ENCODE measurements at regions not wholly inside any gene's neighbourhood (a gene's known extent, or its start where the extent isn't known, plus 50 kb on each side); places are given as distances from the start of the nearest gene placed in this dataset.
"Not testable (repeated sequence)": the region's sequence is repeated elsewhere in the genome, so short reads cannot be mapped to it uniquely, and the experiment has no call there.

DNA sequence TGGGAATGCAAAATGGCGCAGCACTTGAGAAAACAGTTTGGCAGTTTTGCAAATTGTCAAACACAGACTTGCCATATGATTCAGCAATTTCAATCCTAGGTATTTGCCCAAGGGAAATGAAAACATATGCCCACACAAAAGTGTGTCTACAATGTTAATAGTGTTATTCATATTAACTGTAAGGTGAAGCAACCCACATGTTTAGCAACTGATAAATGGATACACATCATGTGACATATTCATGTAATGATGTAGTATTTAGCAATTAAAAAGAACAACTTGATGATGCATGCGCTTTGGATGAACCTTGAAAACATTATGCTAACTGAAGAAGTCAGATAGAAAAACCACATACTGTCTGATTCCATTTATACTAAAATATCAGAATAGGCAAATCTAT, 539.0 kb upstream of the PPP2R3A start:
- TF ChIP-seq, protein P1, sequence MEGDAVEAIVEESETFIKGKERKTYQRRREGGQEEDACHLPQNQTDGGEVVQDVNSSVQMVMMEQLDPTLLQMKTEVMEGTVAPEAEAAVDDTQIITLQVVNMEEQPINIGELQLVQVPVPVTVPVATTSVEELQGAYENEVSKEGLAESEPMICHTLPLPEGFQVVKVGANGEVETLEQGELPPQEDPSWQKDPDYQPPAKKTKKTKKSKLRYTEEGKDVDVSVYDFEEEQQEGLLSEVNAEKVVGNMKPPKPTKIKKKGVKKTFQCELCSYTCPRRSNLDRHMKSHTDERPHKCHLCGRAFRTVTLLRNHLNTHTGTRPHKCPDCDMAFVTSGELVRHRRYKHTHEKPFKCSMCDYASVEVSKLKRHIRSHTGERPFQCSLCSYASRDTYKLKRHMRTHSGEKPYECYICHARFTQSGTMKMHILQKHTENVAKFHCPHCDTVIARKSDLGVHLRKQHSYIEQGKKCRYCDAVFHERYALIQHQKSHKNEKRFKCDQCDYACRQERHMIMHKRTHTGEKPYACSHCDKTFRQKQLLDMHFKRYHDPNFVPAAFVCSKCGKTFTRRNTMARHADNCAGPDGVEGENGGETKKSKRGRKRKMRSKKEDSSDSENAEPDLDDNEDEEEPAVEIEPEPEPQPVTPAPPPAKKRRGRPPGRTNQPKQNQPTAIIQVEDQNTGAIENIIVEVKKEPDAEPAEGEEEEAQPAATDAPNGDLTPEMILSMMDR (conservative IDR thresholded peaks at IDR 0.05; ENCODE audit: low read depth, low read length): no peak
- DNase-seq (ENCODE audit: low read depth): no peak

DNA sequence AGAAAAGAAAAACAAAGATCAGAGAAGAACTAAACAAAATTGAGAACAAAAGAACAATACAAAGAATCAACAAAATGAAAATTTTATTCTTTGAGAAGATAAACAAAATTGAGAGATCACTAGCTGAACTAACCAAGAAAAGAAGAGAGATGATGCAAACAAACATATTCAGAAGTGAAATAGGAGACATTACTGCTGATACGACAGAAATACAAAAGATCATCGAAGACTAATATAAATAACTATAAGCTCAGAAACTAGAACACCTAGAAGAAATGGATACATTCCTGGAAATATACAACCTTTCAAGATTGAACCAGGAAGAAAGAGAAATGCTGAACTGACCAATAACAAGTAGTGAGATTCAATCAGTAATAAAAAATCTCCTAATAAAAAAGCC, 533.1 kb upstream of the PPP2R3A start:
- TF ChIP-seq, protein P1 (conservative IDR thresholded peaks at IDR 0.05; ENCODE audit: low read depth, low read length): no peak
- DNase-seq (ENCODE audit: low read depth): no peak
- H3K4me3 ChIP-seq (ENCODE audit: low read length): no peak overlapping the region

More for the DNA sequence above, 539.0 kb upstream of the PPP2R3A start:
- no peak overlapping the region for H3K4me3 ChIP-seq (ENCODE audit: low read length)

DNA sequence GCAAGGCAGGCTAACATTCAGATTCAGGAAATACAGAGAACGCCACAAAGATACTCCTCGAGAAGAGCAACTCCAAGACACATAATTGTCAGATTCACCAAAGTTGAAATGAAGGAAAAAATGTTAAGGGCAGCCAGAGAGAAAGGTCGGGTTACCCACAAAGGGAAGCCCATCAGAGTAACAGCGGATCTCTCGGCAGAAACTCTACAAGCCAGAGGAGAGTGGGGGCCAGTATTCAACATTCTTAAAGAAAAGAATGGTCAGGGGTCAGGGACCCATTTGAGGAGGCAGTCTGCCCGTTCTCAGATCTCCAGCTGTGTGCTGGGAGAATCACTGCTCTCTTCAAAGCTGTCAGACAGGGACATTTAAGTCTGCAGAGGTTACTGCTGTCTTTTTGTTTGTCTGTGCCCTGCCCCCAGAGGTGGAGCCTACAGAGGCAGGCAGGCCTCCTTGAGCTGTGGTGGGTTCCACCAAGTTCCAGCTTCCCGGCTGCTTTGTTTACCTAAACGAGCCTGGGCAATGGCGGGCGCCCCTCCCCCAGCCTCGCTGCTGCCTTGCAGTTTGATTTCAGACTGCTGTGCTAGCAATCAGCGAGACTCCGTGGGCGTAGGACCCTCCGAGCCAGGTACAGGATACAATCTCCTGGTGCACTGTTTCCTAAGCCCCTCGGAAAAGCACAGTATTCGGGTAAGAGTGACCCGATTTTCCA, 526.5 kb upstream of the PPP2R3A start:
- not testable (repeated sequence) for DNase-seq (ENCODE audit: low read depth); H3K4me3 ChIP-seq (ENCODE audit: low read length)

DNA sequence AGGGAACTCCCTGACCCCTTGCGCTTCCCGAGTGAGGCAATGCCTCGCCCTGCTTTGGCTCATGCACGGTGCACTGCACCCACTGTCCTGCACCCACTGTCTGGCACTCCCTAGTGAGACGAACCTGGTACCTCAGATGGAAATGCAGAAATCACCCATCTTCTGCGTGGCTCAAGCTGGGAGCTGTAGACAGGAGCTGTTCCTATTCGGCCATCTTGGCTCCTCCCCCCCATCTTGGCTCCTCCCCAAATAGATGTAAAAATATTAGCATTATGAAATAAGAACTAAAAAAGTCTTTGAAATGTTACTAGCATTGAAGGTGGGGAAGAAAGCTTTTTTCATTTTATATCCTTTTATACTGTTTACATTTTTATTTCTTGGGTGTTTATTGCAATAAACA, 525.9 kb upstream of the PPP2R3A start:
- H3K4me3 ChIP-seq (ENCODE audit: low read length); DNase-seq (ENCODE audit: low read depth): not testable (repeated sequence)

DNA sequence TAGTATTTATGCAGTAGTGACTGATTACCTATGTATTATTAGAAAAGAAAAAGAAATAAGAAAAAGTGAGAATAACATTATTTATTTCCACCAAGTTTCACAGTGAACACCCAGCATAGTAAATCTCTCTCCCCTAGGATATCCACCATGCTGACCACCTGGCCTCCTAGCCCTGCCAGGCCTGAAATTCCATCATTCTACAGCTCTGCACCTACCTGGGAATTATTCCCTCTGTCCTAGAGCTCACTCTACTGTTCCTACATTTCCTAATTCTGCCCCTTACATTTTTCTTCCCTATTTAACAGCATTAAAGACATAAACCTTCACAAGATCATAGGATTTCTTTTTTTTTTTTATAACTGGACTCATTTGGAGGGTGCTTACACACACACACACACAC, 525.3 kb upstream of the PPP2R3A start:
- TF ChIP-seq, protein P1 (conservative IDR thresholded peaks at IDR 0.05; ENCODE audit: low read depth, low read length): no peak
- H3K4me3 ChIP-seq (ENCODE audit: low read length): no peak overlapping the region
- no peak for DNase-seq (ENCODE audit: low read depth)

DNA sequence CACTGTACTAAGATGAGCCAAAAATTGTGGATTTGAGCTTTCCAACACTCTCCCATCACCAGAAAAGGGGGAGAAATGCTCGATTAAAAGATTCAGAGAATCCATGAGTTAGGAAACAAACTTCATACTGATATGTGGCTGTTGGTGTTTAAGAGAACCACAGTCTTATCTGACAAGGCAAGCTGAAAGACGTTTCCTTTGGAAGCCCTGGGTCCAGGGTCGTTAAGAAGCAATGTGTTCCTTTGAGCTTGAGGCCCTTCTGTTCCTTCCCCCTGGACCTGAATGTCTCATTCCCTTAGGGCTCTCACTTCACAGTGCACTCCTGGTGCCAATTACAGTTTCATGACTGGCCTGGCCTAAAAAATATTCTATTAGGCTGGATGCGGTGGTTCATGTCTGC, 524.8 kb upstream of the PPP2R3A start:
- no peak overlapping the region for H3K4me3 ChIP-seq (ENCODE audit: low read length)
- DNase-seq (ENCODE audit: low read depth): no peak
- TF ChIP-seq, protein P1 (conservative IDR thresholded peaks at IDR 0.05; ENCODE audit: low read depth, low read length): no peak

DNA sequence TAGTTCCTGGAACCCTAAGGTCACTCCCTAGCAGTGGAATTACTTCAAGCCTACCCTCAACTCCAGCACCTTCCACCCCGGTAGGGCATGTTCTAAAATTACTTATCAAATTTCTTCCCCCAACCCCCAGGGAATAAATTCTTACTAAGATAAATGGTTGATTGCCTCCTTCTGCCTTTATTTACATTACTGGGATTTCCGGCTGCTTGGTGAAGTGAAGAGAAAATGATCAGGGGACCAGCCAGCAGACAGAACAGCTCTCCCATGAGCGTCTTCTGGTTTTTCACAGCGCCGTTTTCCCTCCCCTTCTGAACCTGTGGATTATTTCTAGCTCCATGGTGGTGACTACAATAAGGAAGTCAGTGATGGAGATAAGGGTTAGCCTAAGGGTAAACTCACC, 521.5 kb upstream of the PPP2R3A start:
- TF ChIP-seq, protein P1 (conservative IDR thresholded peaks at IDR 0.05; ENCODE audit: low read depth, low read length): no peak
- no peak overlapping the region for H3K4me3 ChIP-seq (ENCODE audit: low read length)
- DNase-seq (ENCODE audit: low read depth): no peak

DNA sequence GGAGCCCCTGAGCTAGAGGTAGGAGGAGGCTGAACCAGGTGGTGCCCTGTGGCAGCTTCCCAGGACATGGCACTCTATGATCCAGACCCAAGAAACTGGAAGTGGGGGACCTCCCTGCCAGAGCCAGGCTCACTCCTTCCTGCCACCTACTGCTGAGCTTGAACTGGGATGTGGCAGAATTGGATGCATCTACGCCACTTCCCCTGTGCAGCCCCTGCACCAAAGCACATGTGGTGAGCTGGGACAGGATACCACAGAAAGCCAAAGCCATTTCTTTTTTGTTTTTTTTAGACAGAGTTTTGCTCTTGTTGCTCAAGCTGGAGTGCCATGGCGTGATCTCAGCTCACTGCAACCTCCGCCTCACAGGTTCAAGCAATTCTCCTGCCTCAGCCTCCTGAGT, 518.0 kb upstream of the PPP2R3A start:
- H3K4me3 ChIP-seq (ENCODE audit: low read length): no peak overlapping the region
- TF ChIP-seq, protein P1 (conservative IDR thresholded peaks at IDR 0.05; ENCODE audit: low read depth, low read length): no peak

More for the DNA sequence above, 518.0 kb upstream of the PPP2R3A start:
- no peak for DNase-seq (ENCODE audit: low read depth)

Measured in retinal pigment epithelial cell (primary cell).